ENCODE measurements at regions not wholly inside any gene's neighbourhood (a gene's known extent, or its start where the extent isn't known, plus 50 kb on each side); places are given as distances from the start of the nearest gene placed in this dataset.
"Not testable (repeated sequence)": the region's sequence is repeated elsewhere in the genome, so short reads cannot be mapped to it uniquely, and the experiment has no call there.

DNA sequence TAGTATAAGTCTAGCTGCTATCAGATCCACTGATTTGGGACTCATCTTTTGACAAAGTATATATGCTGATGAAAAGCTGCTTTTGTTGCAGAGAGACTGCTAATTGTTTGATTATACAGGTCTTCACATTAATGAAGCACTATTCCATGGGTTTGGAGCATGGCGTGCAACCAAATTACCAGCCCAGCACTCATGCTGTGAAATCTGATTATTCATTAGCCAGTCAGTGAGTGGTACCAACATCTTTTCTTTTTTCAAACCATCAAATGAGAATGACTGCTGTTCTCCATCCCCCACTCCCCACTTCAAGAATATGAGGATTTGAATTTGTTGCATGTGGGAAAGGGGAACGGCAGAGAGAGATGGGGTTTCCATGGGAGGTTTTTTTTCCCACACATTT, 91.3 kb downstream of the ID4 start:
- no peaks in the 10 kb centered on the region for H3K27me3 ChIP-seq (ENCODE audit: control insufficient read depth, insufficient read depth, low read length)
- TF ChIP-seq, protein P1, sequence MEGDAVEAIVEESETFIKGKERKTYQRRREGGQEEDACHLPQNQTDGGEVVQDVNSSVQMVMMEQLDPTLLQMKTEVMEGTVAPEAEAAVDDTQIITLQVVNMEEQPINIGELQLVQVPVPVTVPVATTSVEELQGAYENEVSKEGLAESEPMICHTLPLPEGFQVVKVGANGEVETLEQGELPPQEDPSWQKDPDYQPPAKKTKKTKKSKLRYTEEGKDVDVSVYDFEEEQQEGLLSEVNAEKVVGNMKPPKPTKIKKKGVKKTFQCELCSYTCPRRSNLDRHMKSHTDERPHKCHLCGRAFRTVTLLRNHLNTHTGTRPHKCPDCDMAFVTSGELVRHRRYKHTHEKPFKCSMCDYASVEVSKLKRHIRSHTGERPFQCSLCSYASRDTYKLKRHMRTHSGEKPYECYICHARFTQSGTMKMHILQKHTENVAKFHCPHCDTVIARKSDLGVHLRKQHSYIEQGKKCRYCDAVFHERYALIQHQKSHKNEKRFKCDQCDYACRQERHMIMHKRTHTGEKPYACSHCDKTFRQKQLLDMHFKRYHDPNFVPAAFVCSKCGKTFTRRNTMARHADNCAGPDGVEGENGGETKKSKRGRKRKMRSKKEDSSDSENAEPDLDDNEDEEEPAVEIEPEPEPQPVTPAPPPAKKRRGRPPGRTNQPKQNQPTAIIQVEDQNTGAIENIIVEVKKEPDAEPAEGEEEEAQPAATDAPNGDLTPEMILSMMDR (IDR thresholded peaks at IDR 0.05; ENCODE audit: insufficient read depth, low read length, severe bottlenecking), result no peak
- no peak overlapping the region for H3K4me3 ChIP-seq (ENCODE audit: low read depth, low read length)
- DNase-seq (ENCODE audit: low read depth) (no peak), FAIRE-seq (no peak)
- H3K36me3 ChIP-seq (ENCODE audit: control insufficient read depth, insufficient read depth, low read length), result no peaks in the 10 kb centered on the region

DNA sequence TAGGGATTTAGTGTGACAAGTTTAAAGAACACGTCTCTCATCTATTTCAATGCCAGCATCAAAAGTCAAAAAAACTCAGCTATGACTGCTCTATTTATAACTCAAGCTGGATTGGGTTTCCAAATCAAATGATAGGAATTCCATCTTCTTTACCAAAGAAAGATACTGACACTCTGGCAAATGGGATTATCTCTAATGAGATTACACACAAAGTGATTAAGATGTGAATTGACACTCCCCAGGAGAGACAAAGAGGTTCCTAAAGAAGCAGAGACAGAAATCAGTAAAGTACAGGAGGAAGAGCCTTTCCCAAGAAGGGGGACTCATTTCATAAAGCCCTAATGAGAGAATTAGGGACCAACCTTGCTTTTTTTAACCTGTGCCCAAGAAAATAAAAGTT, 92.1 kb downstream of the ID4 start:
- no peak for DNase-seq (ENCODE audit: low read depth)
- Histone ChIP-seq H3K4me3 (ENCODE audit: low read depth, low read length) (no peak overlapping the region), H3K27me3 (ENCODE audit: control insufficient read depth, insufficient read depth, low read length) (no peaks in the 10 kb centered on the region), H3K36me3 (ENCODE audit: control insufficient read depth, insufficient read depth, low read length) (no peaks in the 10 kb centered on the region)
- TF ChIP-seq, protein P1 (IDR thresholded peaks at IDR 0.05; ENCODE audit: insufficient read depth, low read length, severe bottlenecking), result no peak
- no peak for FAIRE-seq

DNA sequence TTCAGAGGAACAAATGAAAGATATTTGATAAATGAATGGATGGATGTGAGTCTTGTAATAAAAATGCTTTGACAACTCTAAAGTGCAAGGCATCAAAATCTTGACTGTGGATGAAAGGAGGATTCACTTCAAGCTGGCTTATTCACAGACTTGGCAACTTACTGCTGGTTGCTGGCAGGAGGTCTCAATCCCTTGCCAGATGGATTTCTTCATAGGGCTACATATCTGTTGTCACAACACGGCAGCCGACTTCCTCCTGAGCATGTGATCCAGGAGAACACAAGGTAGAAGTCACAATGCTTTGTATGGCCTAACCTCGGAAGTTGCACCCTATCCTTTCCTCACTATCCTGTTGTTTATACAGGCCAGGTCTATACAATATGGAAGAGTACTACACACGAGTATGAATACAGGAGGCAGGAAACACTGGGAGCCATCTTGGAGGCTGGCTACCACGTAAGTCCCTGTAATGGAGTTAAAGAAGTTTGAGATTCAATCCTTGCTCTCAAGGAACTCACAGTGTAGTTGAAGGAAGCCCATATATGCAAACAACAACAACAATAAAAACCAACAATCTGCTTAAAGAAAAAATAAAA, 97.9 kb downstream of the ID4 start:
- H3K27me3 ChIP-seq (ENCODE audit: control insufficient read depth, insufficient read depth, low read length), result no peaks in the 10 kb centered on the region
- H3K4me3 ChIP-seq (ENCODE audit: low read depth, low read length), result no peak overlapping the region
- H3K36me3 ChIP-seq (ENCODE audit: control insufficient read depth, insufficient read depth, low read length), result no peaks in the 10 kb centered on the region
- DNase-seq (ENCODE audit: low read depth) (no peak), FAIRE-seq (no peak)
- TF ChIP-seq, protein P1 (IDR thresholded peaks at IDR 0.05; ENCODE audit: insufficient read depth, low read length, severe bottlenecking), result no peak

DNA sequence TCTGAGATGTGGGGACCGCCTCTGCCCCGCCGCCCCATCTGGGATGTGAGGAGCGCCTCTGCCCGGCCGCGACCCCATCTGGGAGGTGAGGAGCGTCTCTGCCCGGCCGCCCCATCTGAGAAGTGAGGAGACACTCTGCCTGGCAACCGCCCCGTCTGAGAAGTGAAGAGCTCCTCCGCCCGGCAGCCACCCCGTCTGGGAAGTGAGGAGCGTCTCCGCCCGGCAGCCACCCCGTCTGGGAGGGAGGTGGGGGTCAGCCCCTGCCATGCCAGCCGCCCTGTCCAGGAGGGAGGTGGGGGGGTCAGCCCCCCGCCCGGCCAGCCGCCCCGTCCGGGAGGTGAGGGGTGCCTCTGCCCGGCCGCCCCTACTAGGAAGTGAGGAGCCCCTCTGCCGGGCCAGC, 102.2 kb downstream of the ID4 start:
- FAIRE-seq; DNase-seq (ENCODE audit: low read depth); H3K27me3 ChIP-seq (ENCODE audit: control insufficient read depth, insufficient read depth, low read length); H3K36me3 ChIP-seq (ENCODE audit: control insufficient read depth, insufficient read depth, low read length); H3K4me3 ChIP-seq (ENCODE audit: low read depth, low read length): not testable (repeated sequence)

DNA sequence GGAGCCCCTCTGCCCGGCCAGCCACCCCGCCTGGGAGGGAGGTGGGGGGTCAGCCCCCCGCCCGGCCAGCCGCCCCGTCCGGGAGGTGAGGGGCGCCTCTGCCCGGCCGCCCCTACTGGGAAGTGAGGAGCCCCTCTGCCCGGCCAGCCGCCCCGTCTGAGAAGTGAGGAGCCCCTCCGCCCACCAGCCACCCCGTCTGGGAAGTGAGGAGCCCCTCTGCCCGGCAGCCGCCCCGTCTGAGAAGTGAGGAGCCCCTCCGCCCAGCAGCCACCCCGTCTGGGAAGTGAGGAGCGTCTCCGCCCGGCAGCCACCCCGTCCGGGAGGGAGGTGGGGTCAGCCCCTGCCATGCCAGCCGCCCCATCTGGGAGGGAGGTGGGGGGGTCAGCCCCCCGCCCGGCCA, 102.8 kb downstream of the ID4 start:
- H3K36me3 ChIP-seq (ENCODE audit: control insufficient read depth, insufficient read depth, low read length); FAIRE-seq: not testable (repeated sequence)

GRCh38 chr6:19943042-19943441, 105.9 kb downstream of the ID4 start:
- FAIRE-seq (no peak), DNase-seq (ENCODE audit: low read depth) (no peak)
- TF ChIP-seq, protein P1 (IDR thresholded peaks at IDR 0.05; ENCODE audit: insufficient read depth, low read length, severe bottlenecking), result no peak
- no peaks in the 10 kb centered on the region for H3K27me3 ChIP-seq (ENCODE audit: control insufficient read depth, insufficient read depth, low read length)
- no peak overlapping the region for H3K4me3 ChIP-seq (ENCODE audit: low read depth, low read length)
- no peaks in the 10 kb centered on the region for H3K36me3 ChIP-seq (ENCODE audit: control insufficient read depth, insufficient read depth, low read length)

More for the DNA sequence above, 102.8 kb downstream of the ID4 start:
- not testable (repeated sequence) for H3K4me3 ChIP-seq (ENCODE audit: low read depth, low read length); H3K27me3 ChIP-seq (ENCODE audit: control insufficient read depth, insufficient read depth, low read length); DNase-seq (ENCODE audit: low read depth)

- no peak for FAIRE-seq
- no peak for DNase-seq (ENCODE audit: low read depth)
- Histone ChIP-seq H3K4me3 (ENCODE audit: low read depth, low read length) (no peak overlapping the region), H3K27me3 (ENCODE audit: control insufficient read depth, insufficient read depth, low read length) (no peaks in the 10 kb centered on the region), H3K36me3 (ENCODE audit: control insufficient read depth, insufficient read depth, low read length) (no peaks in the 10 kb centered on the region)
- TF ChIP-seq, protein P1 (IDR thresholded peaks at IDR 0.05; ENCODE audit: insufficient read depth, low read length, severe bottlenecking), result no peak
Observed at GRCh38 chr6:19945843-19946358, 108.7 kb downstream of the ID4 start.

Measured in bronchial epithelial cell (primary cell).